Occipital lobe (tissue), 1 donor: ENCODE measurements at regions not wholly inside any gene's neighbourhood (a gene's known extent, or its start where the extent isn't known, plus 50 kb on each side); places are given as distances from the start of the nearest gene placed in this dataset.
A peak's percentile ranks its signal among the peaks of the same experiment; 100 is the strongest.

Experiments
- DNase-seq: peaks from one replicate; lab custom pipeline; 2025; lab: John Stamatoyannopoulos, UW

GRCh38 chr13:34671137-34671536 lies 270.9 kb upstream of the NBEA start:
- peak; percentile 21 for DNase-seq

DNA sequence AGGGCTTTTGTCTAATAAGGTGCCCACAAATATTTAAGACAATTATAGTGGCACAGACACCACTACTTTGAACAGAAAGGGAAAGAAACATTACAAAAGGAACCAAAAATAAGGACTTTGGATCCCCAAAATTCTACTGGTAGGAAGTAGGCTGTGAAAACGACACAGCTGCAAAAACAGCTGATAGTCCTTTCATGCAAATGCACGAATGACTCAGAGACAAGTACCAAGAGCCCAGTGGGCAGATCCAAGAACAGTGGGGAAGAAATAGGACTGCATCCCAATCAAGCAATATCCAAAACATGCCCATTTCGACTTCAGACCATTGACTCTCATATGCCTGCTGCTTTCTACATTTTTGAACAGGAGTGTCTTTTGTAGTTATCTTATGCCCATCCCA lies 269.4 kb upstream of the NBEA start:
- DNase-seq = peak; percentile 17

DNA sequence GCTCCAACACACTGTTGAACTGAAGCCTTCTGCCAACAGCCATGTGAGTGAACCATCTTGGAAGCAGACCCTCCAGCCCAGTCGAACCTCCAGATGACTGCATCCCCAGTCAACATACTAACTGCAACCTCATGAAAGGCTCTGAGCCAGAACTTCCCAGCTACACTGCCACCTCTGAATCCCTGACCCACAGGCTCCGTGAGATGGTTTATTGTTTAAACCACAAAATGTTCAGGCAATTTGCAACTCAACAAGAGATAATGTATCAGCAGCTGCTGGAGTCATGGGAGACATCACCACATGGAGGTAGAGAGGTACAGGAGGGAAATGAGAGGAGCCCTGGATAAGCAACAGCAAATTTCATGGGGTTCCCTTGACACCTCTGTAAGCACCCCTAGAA lies 266.4 kb upstream of the NBEA start:
- no peak for DNase-seq

- no peak for DNase-seq
Observed at GRCh38 chr13:34678154-34678553, 263.9 kb upstream of the NBEA start.

DNA sequence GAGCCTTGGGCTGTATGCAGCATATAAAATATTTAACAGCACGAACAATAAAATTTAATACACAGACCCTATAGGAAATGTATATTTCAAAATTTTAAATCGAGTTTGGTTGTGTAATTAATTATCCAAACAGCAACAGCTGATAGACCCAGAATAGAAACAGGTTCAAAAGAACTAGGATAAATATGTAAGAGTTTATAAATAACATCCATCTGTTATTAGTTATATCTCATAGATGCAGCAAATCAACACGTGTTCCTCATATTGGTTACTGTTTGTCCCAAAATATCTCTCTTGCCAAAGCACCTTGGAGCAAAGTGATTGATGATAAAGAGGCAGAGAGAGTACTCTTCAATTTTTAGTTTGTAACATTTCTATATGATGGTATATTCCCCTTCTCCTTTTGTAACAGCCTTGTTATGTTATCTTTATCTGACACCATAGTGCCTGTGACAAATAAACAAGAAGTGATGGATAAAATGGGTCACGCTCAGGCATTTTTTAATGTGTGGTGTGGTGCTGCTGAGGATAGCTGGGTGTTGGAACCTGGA lies 260.6 kb upstream of the NBEA start:
- no peak for DNase-seq

GRCh38 chr13:34695063-34695462 lies 247.0 kb upstream of the NBEA start:
- no peak for DNase-seq

DNA sequence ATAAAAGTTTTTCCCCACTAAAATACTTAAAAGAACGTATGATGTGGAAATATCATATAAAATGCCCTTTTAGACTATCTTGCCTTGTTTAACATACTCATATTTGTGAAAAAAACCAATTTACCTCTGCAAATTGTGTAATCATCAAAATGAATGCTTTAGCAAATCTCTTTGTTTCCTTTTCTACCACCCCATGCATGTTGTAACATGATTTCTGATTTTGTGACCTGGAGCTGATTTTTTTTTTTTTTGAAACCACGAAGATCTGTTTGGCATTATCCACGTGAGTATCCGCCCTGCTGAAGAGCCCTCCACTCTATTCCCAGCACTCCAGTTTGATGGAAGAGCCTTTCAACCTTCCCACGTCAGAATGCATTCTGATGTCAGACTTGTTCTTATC lies 245.8 kb upstream of the NBEA start:
- DNase-seq = no peak

DNA sequence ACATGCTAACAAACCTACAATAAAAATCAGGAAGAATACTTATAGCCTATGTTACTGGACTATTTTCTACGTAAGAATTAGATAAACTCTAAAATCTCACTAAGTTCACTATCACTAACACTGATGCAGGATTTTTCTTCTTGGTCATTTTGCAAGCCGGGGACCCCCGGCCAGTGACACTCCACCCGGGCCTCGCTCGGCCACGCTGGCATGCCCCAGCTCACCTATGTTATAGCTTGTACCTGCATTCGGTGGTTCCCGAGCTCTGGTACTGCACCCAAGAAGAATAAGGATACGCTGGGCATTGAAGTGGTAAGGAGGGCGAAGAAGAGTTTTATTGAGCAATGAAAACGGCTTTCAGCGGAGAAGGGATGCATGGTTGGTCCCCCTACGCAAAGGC lies 245.3 kb upstream of the NBEA start:
- no peak for DNase-seq

- DNase-seq = no peak
Observed at GRCh38 chr13:34698945-34699344, 243.1 kb upstream of the NBEA start.

GRCh38 chr13:34700155-34700554 lies 241.9 kb upstream of the NBEA start:
- no peak for DNase-seq

DNA sequence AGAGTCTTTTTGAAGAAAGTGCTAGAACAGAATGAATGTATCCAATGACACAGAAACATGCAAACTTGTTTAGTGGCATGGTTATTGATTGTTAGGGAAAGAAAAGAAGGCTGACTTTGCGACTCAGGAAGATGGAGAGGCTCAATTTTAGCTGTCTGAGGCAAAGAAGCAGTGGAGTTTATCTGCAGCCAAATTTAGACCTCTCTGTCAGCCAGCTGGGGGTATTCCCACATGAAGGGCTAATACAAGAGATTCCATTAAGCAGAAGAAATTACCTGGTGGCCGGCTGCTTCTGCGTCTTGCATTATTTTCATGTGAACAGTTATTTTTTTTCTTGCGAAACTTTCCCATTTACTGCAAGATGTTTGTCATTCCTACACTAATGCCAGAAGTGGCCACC lies 240.2 kb upstream of the NBEA start:
- no peak for DNase-seq

GRCh38 chr13:34708566-34709313 lies 233.3 kb upstream of the NBEA start:
- DNase-seq = no peak

GRCh38 chr13:34719060-34719875 lies 222.8 kb upstream of the NBEA start:
- DNase-seq = no peak

DNA sequence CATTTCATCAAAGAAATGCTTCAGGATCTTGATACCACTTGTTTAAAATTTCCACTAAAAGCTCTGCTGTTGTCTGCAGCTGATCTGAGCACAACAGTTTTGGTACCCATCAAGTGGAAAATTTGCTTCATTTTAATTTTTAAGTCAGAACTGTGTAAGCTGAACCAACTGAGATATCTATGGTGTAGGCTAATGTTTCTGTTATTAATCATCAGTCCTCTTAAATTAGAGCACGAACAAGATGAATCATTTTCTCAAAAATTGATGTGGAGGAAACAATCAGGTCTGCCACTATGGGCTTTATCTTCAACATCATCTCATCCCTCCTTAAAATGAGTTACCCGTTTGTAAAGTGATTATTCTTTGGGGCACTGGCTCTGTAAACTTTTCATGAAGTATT lies 221.5 kb upstream of the NBEA start:
- DNase-seq = no peak

GRCh38 chr13:34721631-34722595 lies 220.2 kb upstream of the NBEA start:
- no peak for DNase-seq

- DNase-seq = no peak
Observed at GRCh38 chr13:34722922-34723321, 219.1 kb upstream of the NBEA start.

- no peak for DNase-seq
Observed at GRCh38 chr13:34730961-34731360, 211.1 kb upstream of the NBEA start.

GRCh38 chr13:34731486-34731885 lies 210.6 kb upstream of the NBEA start:
- DNase-seq = no peak

DNA sequence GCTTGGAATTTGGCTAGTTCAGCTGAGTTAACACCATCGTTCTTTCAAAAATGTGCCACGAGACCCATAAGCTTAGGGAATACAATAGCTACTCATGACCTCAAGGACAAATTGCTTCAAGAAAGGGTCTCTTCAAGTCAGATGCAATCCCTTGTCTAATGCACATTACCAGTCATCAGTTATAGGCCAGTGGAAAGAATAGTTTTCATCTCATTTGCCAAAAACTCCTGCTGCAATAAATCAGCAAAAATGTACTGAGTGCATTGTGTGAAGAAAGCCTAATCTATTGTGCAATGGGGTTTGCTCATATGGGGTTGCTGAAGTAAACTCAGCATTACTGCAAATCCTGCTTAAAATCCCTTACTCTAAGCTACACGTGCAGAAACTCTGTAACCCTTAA lies 208.3 kb upstream of the NBEA start:
- DNase-seq = no peak

- DNase-seq = no peak
Observed at GRCh38 chr13:34734932-34735331, 207.1 kb upstream of the NBEA start.

- no peak for DNase-seq
Observed at GRCh38 chr13:34738254-34738992, 203.6 kb upstream of the NBEA start.
